HG03378 (cell line): ENCODE measurements at regions not wholly inside any gene's neighbourhood (a gene's known extent, or its start where the extent isn't known, plus 50 kb on each side); places are given as distances from the start of the nearest gene placed in this dataset.

Experiments
- ATAC-seq: cut with Tn5 transposase; IDR thresholded peaks from one replicate; pipeline ENCODE4 v1.9.1; 2021; ENCODE audit warnings: mild to moderate bottlenecking, moderate library complexity; ENCODE audit not compliant: unreplicated experiment

GRCh38 chr7:33750177-33750576 lies 155.2 kb upstream of the BMPER start:
- peak; percentile 96 for ATAC-seq

GRCh38 chr7:33751443-33751842 lies 153.9 kb upstream of the BMPER start:
- no peak for ATAC-seq

GRCh38 chr7:33753881-33754525 lies 151.3 kb upstream of the BMPER start:
- ATAC-seq = no peak

GRCh38 chr7:33754933-33755928 lies 150.1 kb upstream of the BMPER start:
- ATAC-seq = no peak

GRCh38 chr7:33757050-33757449 lies 148.3 kb upstream of the BMPER start:
- no peak for ATAC-seq

- no peak for ATAC-seq
These were observed 147.7 kb upstream of the BMPER start for GRCh38 chr7:33757563-33758165.

- no peak for ATAC-seq
These were observed 145.2 kb upstream of the BMPER start for GRCh38 chr7:33760146-33760545.

GRCh38 chr7:33760834-33761233 lies 144.5 kb upstream of the BMPER start:
- no peak for ATAC-seq

- no peak for ATAC-seq
These were observed 143.8 kb upstream of the BMPER start for GRCh38 chr7:33761449-33762080.

- no peak for ATAC-seq
These were observed 143.0 kb upstream of the BMPER start for GRCh38 chr7:33762151-33762910.

GRCh38 chr7:33762911-33763306 lies 142.4 kb upstream of the BMPER start:
- no peak for ATAC-seq

GRCh38 chr7:33764752-33765451 lies 140.4 kb upstream of the BMPER start:
- ATAC-seq = no peak

GRCh38 chr7:33766405-33766804 lies 138.9 kb upstream of the BMPER start:
- no peak for ATAC-seq

GRCh38 chr7:33769930-33770329 lies 135.4 kb upstream of the BMPER start:
- no peak for ATAC-seq

GRCh38 chr7:33770576-33770975 lies 134.8 kb upstream of the BMPER start:
- no peak for ATAC-seq

GRCh38 chr7:33771422-33771821 lies 133.9 kb upstream of the BMPER start:
- ATAC-seq = no peak

GRCh38 chr7:33773053-33773452 lies 132.3 kb upstream of the BMPER start:
- ATAC-seq = no peak

GRCh38 chr7:33774762-33775523 lies 130.4 kb upstream of the BMPER start:
- no peak for ATAC-seq

GRCh38 chr7:33775790-33776189 lies 129.5 kb upstream of the BMPER start:
- ATAC-seq = no peak
